HepG2 (cell line): ENCODE measurements at regions not wholly inside any gene's neighbourhood (a gene's known extent, or its start where the extent isn't known, plus 50 kb on each side); places are given as distances from the start of the nearest gene placed in this dataset.

Experiments
- EZH2 ChIP-seq: conservative IDR thresholded peaks from 2 replicates; pipeline ENCODE4 v1.6.1; 2012; ENCODE audit warnings: mild to moderate bottlenecking, low read depth, low read length, moderate library complexity
- NFATC3 ChIP-seq: sonication (generic); formaldehyde crosslinking; IDR thresholded peaks from 2 replicates; pipeline ENCODE4 v1.5.1; 2020; ENCODE audit warnings: mild to moderate bottlenecking, missing genetic modification reagents
- POLR2A ChIP-seq, 2 experiments: IDR thresholded peaks; 2 replicates each; pipeline ENCODE4 v1.6.1; 2011; ENCODE audit warnings: low read depth in 2 of 2, low read length in 2 of 2, mild to moderate bottlenecking in 1 of 2, moderate library complexity in 1 of 2; ENCODE audit not compliant: insufficient read depth in 1 of 2
- WIZ ChIP-seq: sonication (generic); formaldehyde crosslinking; IDR thresholded peaks from 2 replicates; pipeline ENCODE4 v1.5.1; 2020; ENCODE audit warnings: mild to moderate bottlenecking, missing genetic modification reagents
- ZNF20 ChIP-seq: sonication (generic); formaldehyde crosslinking; IDR thresholded peaks from 2 replicates; pipeline ENCODE4 v1.4.0; 2020; ENCODE audit warnings: mild to moderate bottlenecking, moderate library complexity, missing genetic modification reagents
- ZNF781 ChIP-seq: sonication (generic); formaldehyde crosslinking; IDR thresholded peaks from 2 replicates; pipeline ENCODE4 v1.5.1; 2020; ENCODE audit warnings: borderline replicate concordance, mild to moderate bottlenecking, missing genetic modification reagents; ENCODE audit errors: not compliant biosample characterization
- ZNF792 ChIP-seq: IDR thresholded peaks from 2 replicates; pipeline ENCODE4 v1.6.1; 2016
- TF ChIP-seq, protein P1 (sequence below): sonication (generic); formaldehyde crosslinking; IDR thresholded peaks from 2 replicates; pipeline ENCODE4 v1.5.0; 2020; ENCODE audit warnings: mild to moderate bottlenecking, missing genetic modification reagents, moderate library complexity
- TF ChIP-seq, protein P2 (sequence below): sonication (generic); formaldehyde crosslinking; IDR thresholded peaks from 2 replicates; pipeline ENCODE4 v1.4.0; 2020; ENCODE audit warnings: mild to moderate bottlenecking, low read depth, missing genetic modification reagents
- TF ChIP-seq, protein P3 (sequence below), 2 experiments: IDR thresholded peaks; 2 replicates each; pipeline ENCODE4 v1.6.1; 2011 to 2012; ENCODE audit warnings: low read length in 2 of 2, borderline replicate concordance in 1 of 2, low read depth in 1 of 2, mild to moderate bottlenecking in 1 of 2, moderate library complexity in 1 of 2
- TF ChIP-seq, protein P4 (sequence below): IDR thresholded peaks from 2 replicates; pipeline ENCODE4 v1.6.1; 2016; ENCODE audit warnings: low read depth, borderline replicate concordance
- TF ChIP-seq, protein P5 (sequence below): IDR thresholded peaks from 2 replicates; pipeline ENCODE4 v1.6.1; 2016; ENCODE audit warnings: missing compliant biosample characterization, missing genetic modification reagents, borderline replicate concordance

DNA sequence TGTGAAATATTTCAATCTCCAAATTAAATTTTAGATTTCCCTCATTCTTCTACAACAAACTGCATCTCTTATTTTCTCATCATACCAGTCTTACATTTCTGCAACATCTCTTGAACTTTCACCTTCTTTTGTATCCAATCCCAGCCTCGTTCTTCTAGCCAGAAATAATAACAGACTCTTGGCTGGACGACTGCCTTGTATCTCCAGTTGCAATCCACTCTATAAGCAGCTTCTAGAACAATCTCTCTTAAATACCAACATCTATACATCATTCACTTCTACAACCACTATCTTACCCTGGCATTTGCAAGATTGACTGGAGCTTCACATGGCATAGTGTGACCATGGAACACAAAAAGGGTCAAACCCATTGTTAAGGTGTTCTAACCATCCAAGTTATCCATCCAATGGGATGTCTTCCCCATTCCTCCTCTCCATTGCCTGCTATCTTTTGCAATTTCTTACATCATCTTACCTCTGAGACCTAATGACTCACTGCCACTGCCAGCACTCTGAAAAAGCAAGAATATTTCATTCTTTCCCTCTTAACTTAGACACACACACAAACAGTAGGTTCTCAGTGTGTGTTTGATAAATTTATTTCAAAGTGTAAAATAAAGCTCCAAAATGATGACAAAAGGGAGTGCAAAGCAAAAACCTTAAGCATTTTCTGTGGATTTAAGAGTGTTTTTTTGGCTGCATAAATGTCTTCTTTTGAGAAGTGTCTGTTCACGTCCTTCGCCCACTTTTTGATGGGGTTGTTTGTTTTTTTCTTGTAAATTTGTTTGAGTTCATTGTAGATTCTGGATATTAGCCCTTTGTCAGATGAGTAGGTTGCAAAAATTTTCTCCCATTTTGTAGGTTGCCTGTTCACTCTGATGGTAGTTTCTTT, 145.6 kb downstream of the METTL4 start:
- TF ChIP-seq EZH2: no peak
- TF ChIP-seq WIZ: no peak
- TF ChIP-seq, protein P1, sequence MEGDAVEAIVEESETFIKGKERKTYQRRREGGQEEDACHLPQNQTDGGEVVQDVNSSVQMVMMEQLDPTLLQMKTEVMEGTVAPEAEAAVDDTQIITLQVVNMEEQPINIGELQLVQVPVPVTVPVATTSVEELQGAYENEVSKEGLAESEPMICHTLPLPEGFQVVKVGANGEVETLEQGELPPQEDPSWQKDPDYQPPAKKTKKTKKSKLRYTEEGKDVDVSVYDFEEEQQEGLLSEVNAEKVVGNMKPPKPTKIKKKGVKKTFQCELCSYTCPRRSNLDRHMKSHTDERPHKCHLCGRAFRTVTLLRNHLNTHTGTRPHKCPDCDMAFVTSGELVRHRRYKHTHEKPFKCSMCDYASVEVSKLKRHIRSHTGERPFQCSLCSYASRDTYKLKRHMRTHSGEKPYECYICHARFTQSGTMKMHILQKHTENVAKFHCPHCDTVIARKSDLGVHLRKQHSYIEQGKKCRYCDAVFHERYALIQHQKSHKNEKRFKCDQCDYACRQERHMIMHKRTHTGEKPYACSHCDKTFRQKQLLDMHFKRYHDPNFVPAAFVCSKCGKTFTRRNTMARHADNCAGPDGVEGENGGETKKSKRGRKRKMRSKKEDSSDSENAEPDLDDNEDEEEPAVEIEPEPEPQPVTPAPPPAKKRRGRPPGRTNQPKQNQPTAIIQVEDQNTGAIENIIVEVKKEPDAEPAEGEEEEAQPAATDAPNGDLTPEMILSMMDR: no peak
- TF ChIP-seq, protein P2, sequence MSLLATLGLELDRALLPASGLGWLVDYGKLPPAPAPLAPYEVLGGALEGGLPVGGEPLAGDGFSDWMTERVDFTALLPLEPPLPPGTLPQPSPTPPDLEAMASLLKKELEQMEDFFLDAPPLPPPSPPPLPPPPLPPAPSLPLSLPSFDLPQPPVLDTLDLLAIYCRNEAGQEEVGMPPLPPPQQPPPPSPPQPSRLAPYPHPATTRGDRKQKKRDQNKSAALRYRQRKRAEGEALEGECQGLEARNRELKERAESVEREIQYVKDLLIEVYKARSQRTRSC (CRISPR knock-in tag): no peak
- TF ChIP-seq, protein P3, sequence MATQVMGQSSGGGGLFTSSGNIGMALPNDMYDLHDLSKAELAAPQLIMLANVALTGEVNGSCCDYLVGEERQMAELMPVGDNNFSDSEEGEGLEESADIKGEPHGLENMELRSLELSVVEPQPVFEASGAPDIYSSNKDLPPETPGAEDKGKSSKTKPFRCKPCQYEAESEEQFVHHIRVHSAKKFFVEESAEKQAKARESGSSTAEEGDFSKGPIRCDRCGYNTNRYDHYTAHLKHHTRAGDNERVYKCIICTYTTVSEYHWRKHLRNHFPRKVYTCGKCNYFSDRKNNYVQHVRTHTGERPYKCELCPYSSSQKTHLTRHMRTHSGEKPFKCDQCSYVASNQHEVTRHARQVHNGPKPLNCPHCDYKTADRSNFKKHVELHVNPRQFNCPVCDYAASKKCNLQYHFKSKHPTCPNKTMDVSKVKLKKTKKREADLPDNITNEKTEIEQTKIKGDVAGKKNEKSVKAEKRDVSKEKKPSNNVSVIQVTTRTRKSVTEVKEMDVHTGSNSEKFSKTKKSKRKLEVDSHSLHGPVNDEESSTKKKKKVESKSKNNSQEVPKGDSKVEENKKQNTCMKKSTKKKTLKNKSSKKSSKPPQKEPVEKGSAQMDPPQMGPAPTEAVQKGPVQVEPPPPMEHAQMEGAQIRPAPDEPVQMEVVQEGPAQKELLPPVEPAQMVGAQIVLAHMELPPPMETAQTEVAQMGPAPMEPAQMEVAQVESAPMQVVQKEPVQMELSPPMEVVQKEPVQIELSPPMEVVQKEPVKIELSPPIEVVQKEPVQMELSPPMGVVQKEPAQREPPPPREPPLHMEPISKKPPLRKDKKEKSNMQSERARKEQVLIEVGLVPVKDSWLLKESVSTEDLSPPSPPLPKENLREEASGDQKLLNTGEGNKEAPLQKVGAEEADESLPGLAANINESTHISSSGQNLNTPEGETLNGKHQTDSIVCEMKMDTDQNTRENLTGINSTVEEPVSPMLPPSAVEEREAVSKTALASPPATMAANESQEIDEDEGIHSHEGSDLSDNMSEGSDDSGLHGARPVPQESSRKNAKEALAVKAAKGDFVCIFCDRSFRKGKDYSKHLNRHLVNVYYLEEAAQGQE (IDR thresholded peaks at IDR 0.05; ENCODE audit: borderline replicate concordance in 1 of 2, low read depth in 1 of 2, low read length in 2 of 2): no peak
- TF ChIP-seq, protein P4, sequence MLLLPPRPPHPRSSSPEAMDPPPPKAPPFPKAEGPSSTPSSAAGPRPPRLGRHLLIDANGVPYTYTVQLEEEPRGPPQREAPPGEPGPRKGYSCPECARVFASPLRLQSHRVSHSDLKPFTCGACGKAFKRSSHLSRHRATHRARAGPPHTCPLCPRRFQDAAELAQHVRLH (CRISPR knock-in tag): no peak
- TF ChIP-seq ZNF20 (CRISPR knock-in tag): no peak
- no peak for TF ChIP-seq ZNF781 (CRISPR knock-in tag)
- no peak for TF ChIP-seq NFATC3 (CRISPR knock-in tag)
- no peak for TF ChIP-seq ZNF792 (CRISPR knock-in tag)
- TF ChIP-seq POLR2A (IDR thresholded peaks at IDR 0.05; ENCODE audit: insufficient read depth in 1 of 2, low read depth in 2 of 2, low read length in 2 of 2): no peak
- TF ChIP-seq, protein P5, sequence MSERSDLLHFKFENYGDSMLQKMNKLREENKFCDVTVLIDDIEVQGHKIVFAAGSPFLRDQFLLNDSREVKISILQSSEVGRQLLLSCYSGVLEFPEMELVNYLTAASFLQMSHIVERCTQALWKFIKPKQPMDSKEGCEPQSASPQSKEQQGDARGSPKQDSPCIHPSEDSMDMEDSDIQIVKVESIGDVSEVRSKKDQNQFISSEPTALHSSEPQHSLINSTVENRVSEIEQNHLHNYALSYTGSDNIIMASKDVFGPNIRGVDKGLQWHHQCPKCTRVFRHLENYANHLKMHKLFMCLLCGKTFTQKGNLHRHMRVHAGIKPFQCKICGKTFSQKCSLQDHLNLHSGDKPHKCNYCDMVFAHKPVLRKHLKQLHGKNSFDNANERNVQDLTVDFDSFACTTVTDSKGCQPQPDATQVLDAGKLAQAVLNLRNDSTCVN (CRISPR knock-in tag): no peak
